ENCODE measurements at regions not wholly inside any gene's neighbourhood (a gene's known extent, or its start where the extent isn't known, plus 50 kb on each side); places are given as distances from the start of the nearest gene placed in this dataset.
A peak's percentile ranks its signal among the peaks of the same experiment; 100 is the strongest.

- DNase-seq (ENCODE audit: low spot score), result no peak
Observed at GRCh38 chr13:78426183-78426582, 177.2 kb downstream of the POU4F1 start.

GRCh38 chr13:78420814-78421213, 182.5 kb downstream of the POU4F1 start:
- DNase-seq (ENCODE audit: low spot score), result no peak

- DNase-seq (ENCODE audit: low spot score), result no peak
Observed at GRCh38 chr13:78413887-78414553, 189.3 kb downstream of the POU4F1 start.

GRCh38 chr13:78410847-78411246, 192.5 kb downstream of the POU4F1 start:
- no peak for DNase-seq (ENCODE audit: low spot score)

GRCh38 chr13:78410164-78410563, 193.2 kb downstream of the POU4F1 start:
- DNase-seq (ENCODE audit: low spot score), result no peak

- DNase-seq (ENCODE audit: low spot score), result no peak
Observed at GRCh38 chr13:78409172-78409571, 194.2 kb downstream of the POU4F1 start.

GRCh38 chr13:78404846-78405360, 198.4 kb downstream of the POU4F1 start:
- no peak for DNase-seq (ENCODE audit: low spot score)

GRCh38 chr13:78402708-78403400, 200.5 kb downstream of the POU4F1 start:
- no peak for DNase-seq (ENCODE audit: low spot score)

GRCh38 chr13:78401873-78402707, 201.3 kb downstream of the POU4F1 start:
- DNase-seq (ENCODE audit: low spot score), result no peak

- DNase-seq (ENCODE audit: low spot score), result no peak
Observed at GRCh38 chr13:78398743-78399410, 204.5 kb downstream of the POU4F1 start.

GRCh38 chr13:78393286-78394142, 209.8 kb downstream of the POU4F1 start:
- DNase-seq (ENCODE audit: low spot score), result peak; percentile 42

GRCh38 chr13:78383899-78384298, 219.5 kb downstream of the POU4F1 start:
- DNase-seq (ENCODE audit: low spot score), result no peak

GRCh38 chr13:78383071-78383484, 220.3 kb downstream of the POU4F1 start:
- DNase-seq (ENCODE audit: low spot score), result no peak

GRCh38 chr13:78382491-78382890, 220.9 kb downstream of the POU4F1 start:
- DNase-seq (ENCODE audit: low spot score), result no peak

- DNase-seq (ENCODE audit: low spot score), result no peak
Observed at GRCh38 chr13:78376822-78377221, 226.5 kb downstream of the POU4F1 start.

GRCh38 chr13:78376033-78376432, 227.3 kb downstream of the POU4F1 start:
- no peak for DNase-seq (ENCODE audit: low spot score)

- DNase-seq (ENCODE audit: low spot score), result no peak
Observed at GRCh38 chr13:78372581-78372980, 230.8 kb downstream of the POU4F1 start.

GRCh38 chr13:78370231-78370630, 233.1 kb downstream of the POU4F1 start:
- DNase-seq (ENCODE audit: low spot score), result no peak

- no peak for DNase-seq (ENCODE audit: low spot score)
Observed at GRCh38 chr13:78364711-78365110, 238.6 kb downstream of the POU4F1 start.

GRCh38 chr13:78341032-78341431, 262.3 kb downstream of the POU4F1 start:
- no peak for DNase-seq (ENCODE audit: low spot score)

GRCh38 chr13:78339927-78340326, 263.4 kb downstream of the POU4F1 start:
- no peak for DNase-seq (ENCODE audit: low spot score)

All from kidney tubule cell (primary cell).